Neuronal stem cell (in vitro differentiated cells): ENCODE measurements at regions not wholly inside any gene's neighbourhood (a gene's known extent, or its start where the extent isn't known, plus 50 kb on each side); places are given as distances from the start of the nearest gene placed in this dataset.

ENCODE experiments used
- DNase-seq: peaks from one replicate; pipeline ENCODE4 v3.0.0-alpha.2; 2013; ENCODE audit warnings: low spot score
- H2AFZ ChIP-seq: one replicate; pipeline ENCODE4 v1.6.1; 2013; ENCODE audit warnings: mild to moderate bottlenecking, low read length, inconsistent platforms
- H2AK5ac ChIP-seq: 2 replicates; pipeline ENCODE4 v1.6.1; 2013; ENCODE audit warnings: low read depth, mild to moderate bottlenecking, inconsistent platforms, low read length, moderate library complexity, mixed read lengths
- H2BK120ac ChIP-seq: 2 replicates; pipeline ENCODE4 v1.6.1; 2013; ENCODE audit warnings: low read depth, mild to moderate bottlenecking, inconsistent platforms, low read length, moderate library complexity, mixed read lengths
- H2BK12ac ChIP-seq: one replicate; pipeline ENCODE4 v1.6.1; 2013; ENCODE audit warnings: low read length, inconsistent platforms
- H2BK15ac ChIP-seq: 2 replicates; pipeline ENCODE4 v1.6.1; 2013; ENCODE audit warnings: mild to moderate bottlenecking, low read length, inconsistent platforms, mixed read lengths
- H2BK5ac ChIP-seq: one replicate; pipeline ENCODE4 v1.6.1; 2013; ENCODE audit warnings: inconsistent platforms, mild to moderate bottlenecking, low read length, moderate library complexity
- H3K14ac ChIP-seq: one replicate; pipeline ENCODE4 v1.6.1; 2013; ENCODE audit warnings: low read length, inconsistent platforms
- H3K18ac ChIP-seq: 2 replicates; pipeline ENCODE4 v1.6.1; 2013; ENCODE audit warnings: low read length, inconsistent platforms
- H3K23ac ChIP-seq: 2 replicates; pipeline ENCODE4 v1.6.1; 2013; ENCODE audit warnings: low read depth, mild to moderate bottlenecking, mixed read lengths, low read length, inconsistent platforms; ENCODE audit not compliant: poor library complexity
- H3K27ac ChIP-seq: replicated peaks from 3 replicates; pipeline ENCODE4 v1.5.1; 2013; ENCODE audit warnings: low read length, inconsistent platforms
- H3K27me3 ChIP-seq, 3 experiments: 2 replicates each; pipeline ENCODE4 v1.6.1; 2013; ENCODE audit warnings: low read length in 3 of 3, mild to moderate bottlenecking in 2 of 3, inconsistent platforms in 1 of 3, low read depth in 1 of 3, mixed read lengths in 1 of 3, moderate library complexity in 1 of 3; ENCODE audit not compliant: control insufficient read depth in 3 of 3, insufficient read depth in 3 of 3
- H3K36me3 ChIP-seq, 2 donors: replicated peaks in 1 of 2; 2 replicates each; pipeline ENCODE4 v1.6.1; 2013; ENCODE audit warnings: low read length in 2 of 2; ENCODE audit not compliant: control insufficient read depth in 2 of 2, insufficient read depth in 2 of 2
- H3K4ac ChIP-seq: 2 replicates; pipeline ENCODE4 v1.6.1; 2013; ENCODE audit warnings: inconsistent platforms, mild to moderate bottlenecking, low read length, moderate library complexity
- H3K4me1 ChIP-seq, 2 donors: 1 replicate in 1 of 2; 2 replicates in 1 of 2; pipeline ENCODE4 v1.6.1; 2013; ENCODE audit warnings: low read length in 2 of 2, low read depth in 1 of 2; ENCODE audit not compliant: control insufficient read depth in 2 of 2, insufficient read depth in 1 of 2
- H3K4me2 ChIP-seq: one replicate; pipeline ENCODE4 v1.6.1; 2013; ENCODE audit warnings: mild to moderate bottlenecking, low read length, inconsistent platforms; ENCODE audit not compliant: insufficient read depth, poor library complexity, severe bottlenecking
- H3K4me3 ChIP-seq, 2 donors: 2 replicates each; pipeline ENCODE4 v1.5.1; 2013; ENCODE audit warnings: low read length in 2 of 2, mild to moderate bottlenecking in 2 of 2, inconsistent platforms in 1 of 2, moderate library complexity in 1 of 2
- H3K79me1 ChIP-seq: one replicate; pipeline ENCODE4 v1.6.1; 2013; ENCODE audit warnings: low read depth, mild to moderate bottlenecking, inconsistent platforms, low read length, moderate library complexity
- H3K9ac ChIP-seq: one replicate; pipeline ENCODE4 v1.6.1; 2013; ENCODE audit warnings: mild to moderate bottlenecking, low read depth, low read length, inconsistent platforms; ENCODE audit not compliant: poor library complexity
- H3K9me3 ChIP-seq, 2 donors: replicated peaks in 1 of 2; 2 replicates each; pipeline versions ENCODE3 to v1.6.1; 2013; ENCODE audit warnings: low read length in 2 of 2, mild to moderate bottlenecking in 2 of 2, inconsistent platforms in 1 of 2, low read depth in 1 of 2, mixed read lengths in 1 of 2, moderate library complexity in 1 of 2; ENCODE audit not compliant: control insufficient read depth in 2 of 2, insufficient read depth in 1 of 2
- H4K8ac ChIP-seq: one replicate; pipeline ENCODE4 v1.6.1; 2013; ENCODE audit warnings: low read depth, mild to moderate bottlenecking, inconsistent platforms, low read length, moderate library complexity
- H4K91ac ChIP-seq: one replicate; pipeline ENCODE4 v1.6.1; 2013; ENCODE audit warnings: low read length, low read depth, mild to moderate bottlenecking, inconsistent platforms; ENCODE audit not compliant: poor library complexity
- WGBS, 2 donors: extraction: QIAGEN DNeasy Blood & Tissue Kit; methylation state at CpG; one replicate each; pipeline ENCODE4 v1.1.7; 2013; ENCODE audit warnings: missing lambda C conversion rate in 2 of 2, mixed read lengths in 1 of 2; ENCODE audit not compliant: insufficient read length in 2 of 2, insufficient replicate concordance in 1 of 2; ENCODE audit errors: extremely low coverage in 2 of 2; 5-methylcytosine and 5-hydroxymethylcytosine counted together

DNA sequence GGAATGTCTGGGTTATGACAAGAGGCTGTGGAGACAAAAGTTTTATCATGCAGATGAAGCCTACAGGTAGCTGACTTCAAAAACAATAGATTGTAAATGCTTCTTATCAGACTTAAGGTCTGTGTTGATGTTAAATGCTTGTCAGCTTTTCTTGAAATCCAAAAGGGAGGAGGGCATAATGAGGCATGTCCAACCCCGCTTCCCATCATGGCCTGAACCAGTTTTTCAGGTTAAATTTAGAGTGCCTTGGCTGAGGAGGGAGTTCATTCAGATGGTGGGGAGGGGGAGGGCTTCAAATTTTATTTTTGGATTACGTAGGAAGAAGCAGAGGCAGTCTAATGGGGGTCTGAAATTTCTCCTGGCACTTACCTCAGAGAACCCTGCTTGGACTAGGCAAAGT lies 207.7 kb upstream of the HDX start:
- Histone ChIP-seq H3K23ac (no peak overlapping the region), H3K4ac (no peak overlapping the region), H4K91ac (no peak overlapping the region), H3K18ac (no peak overlapping the region), H2BK15ac (no peak overlapping the region), H3K36me3 (no peaks in the 10 kb centered on the region), H3K79me1 (no peaks in the 10 kb centered on the region), H3K9ac (no peak overlapping the region), H3K4me2 (no peak overlapping the region), H2AFZ (no peak overlapping the region), H2AK5ac (no peak overlapping the region), H3K14ac (no peak overlapping the region), H4K8ac (no peak overlapping the region), H3K27ac (no peak overlapping the region), H2BK12ac (no peak overlapping the region), H2BK120ac (no peak overlapping the region), H3K4me3 (no peak overlapping the region), H3K9me3 (no peaks in the 10 kb centered on the region), H3K4me1 (no peaks in the 10 kb centered on the region), H3K27me3 (no peaks in the 10 kb centered on the region), H2BK5ac (no peak overlapping the region)
- no peak for DNase-seq
- no CpG with 5 or more reads among the region's 2 CpGs for WGBS, 2 donors

DNA sequence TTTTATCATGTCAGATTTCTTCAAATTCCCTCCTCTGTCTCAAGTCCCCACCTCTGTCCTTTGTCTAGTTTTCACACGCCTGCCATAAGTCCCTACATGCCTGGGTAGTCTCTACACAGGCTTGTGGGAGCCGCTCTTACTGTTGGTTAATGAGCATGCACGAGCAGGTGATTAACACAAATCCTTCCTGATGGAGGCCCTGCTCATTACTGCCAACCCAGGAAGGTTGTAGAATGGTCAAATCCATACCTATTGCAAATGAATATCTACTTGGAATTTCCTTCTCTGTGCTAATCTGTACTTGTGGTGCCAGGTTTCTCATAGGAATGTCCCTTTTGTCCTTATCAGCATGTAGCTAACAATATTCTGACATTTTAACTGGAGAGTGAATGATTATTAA lies 208.4 kb upstream of the HDX start:
- Histone ChIP-seq H3K23ac (no peak overlapping the region), H4K8ac (no peak overlapping the region), H3K27me3 (no peaks in the 10 kb centered on the region), H3K14ac (no peak overlapping the region), H2BK5ac (no peak overlapping the region), H3K4me1 (no peaks in the 10 kb centered on the region), H3K4me3 (no peak overlapping the region), H2AK5ac (no peak overlapping the region), H3K79me1 (no peaks in the 10 kb centered on the region), H3K4me2 (no peak overlapping the region), H3K18ac (no peak overlapping the region), H3K36me3 (no peaks in the 10 kb centered on the region), H2BK15ac (no peak overlapping the region), H2BK120ac (no peak overlapping the region), H2BK12ac (no peak overlapping the region), H3K4ac (no peak overlapping the region), H4K91ac (no peak overlapping the region), H3K27ac (no peak overlapping the region), H3K9ac (no peak overlapping the region), H3K9me3 (no peaks in the 10 kb centered on the region), H2AFZ (no peak overlapping the region)
- no CpG with 5 or more reads among the region's 3 CpGs for WGBS, 2 donors
- no peak for DNase-seq

DNA sequence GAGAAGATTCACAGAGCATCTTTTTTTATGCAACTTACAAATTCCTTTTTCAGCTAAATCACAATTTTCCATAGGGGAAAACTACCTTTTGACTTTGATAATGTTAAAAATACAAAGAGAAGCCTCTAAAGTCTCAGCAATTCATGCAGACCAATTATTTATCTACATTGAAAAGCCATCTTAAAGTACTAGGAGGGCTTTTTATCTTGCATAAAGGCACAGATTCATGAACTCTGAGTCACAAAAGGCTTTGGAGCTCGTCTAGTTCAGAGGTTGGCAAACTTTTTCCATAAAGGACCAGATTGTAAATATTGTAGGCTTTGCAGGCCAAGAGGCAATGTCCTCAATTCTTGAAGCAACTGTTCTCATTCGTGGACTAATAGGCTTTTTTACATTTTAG lies 210.4 kb upstream of the HDX start:
- no peak overlapping the region for H3K4me3 ChIP-seq
- no peak overlapping the region for H3K18ac ChIP-seq
- no peak overlapping the region for H2BK12ac ChIP-seq
- H3K9ac ChIP-seq = no peak overlapping the region
- no peaks in the 10 kb centered on the region for H3K36me3 ChIP-seq
- no peaks in the 10 kb centered on the region for H3K27me3 ChIP-seq
- no peak overlapping the region for H3K14ac ChIP-seq
- no peak overlapping the region for H3K27ac ChIP-seq
- no peak overlapping the region for H2AFZ ChIP-seq
- H4K8ac ChIP-seq = no peak overlapping the region
- no peaks in the 10 kb centered on the region for H3K4me1 ChIP-seq
- H3K4me2 ChIP-seq = no peak overlapping the region
- H2BK15ac ChIP-seq = no peak overlapping the region
- no peak overlapping the region for H4K91ac ChIP-seq
- H3K23ac ChIP-seq = no peak overlapping the region
- no CpG with 5 or more reads among the region's 2 CpGs for WGBS, 2 donors
- no peaks in the 10 kb centered on the region for H3K79me1 ChIP-seq
- no peak overlapping the region for H2BK5ac ChIP-seq
- no peak overlapping the region for H3K4ac ChIP-seq
- no peak overlapping the region for H2AK5ac ChIP-seq
- no peak for DNase-seq
- no peak overlapping the region for H2BK120ac ChIP-seq
- H3K9me3 ChIP-seq = no peaks in the 10 kb centered on the region

DNA sequence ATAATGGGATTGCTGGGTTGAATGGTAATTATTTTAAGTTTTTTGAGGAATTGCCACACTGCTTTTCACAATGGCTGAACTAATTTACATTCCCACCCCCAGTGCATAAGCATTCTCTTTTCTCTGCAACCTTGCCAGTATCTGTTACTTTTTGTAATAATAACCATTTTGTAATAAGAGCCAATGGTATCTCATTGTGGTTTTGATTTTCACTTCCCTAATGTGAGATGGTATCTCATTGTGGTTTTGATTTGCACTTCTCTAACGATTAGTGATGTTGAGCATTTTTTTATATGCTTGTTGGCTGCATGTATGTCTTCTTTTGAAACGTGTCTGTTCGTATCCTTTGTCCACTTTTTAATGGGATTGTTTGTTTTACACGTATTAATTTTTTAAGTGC lies 213.1 kb upstream of the HDX start:
- no peak overlapping the region for H4K91ac ChIP-seq
- no peak overlapping the region for H3K23ac ChIP-seq
- H3K4me3 ChIP-seq = no peak overlapping the region
- H3K4ac ChIP-seq = no peak overlapping the region
- no peaks in the 10 kb centered on the region for H3K36me3 ChIP-seq
- no peak overlapping the region for H3K4me2 ChIP-seq
- H2AFZ ChIP-seq = no peak overlapping the region
- DNase-seq = no peak
- H2BK5ac ChIP-seq = no peak overlapping the region
- no peaks in the 10 kb centered on the region for H3K79me1 ChIP-seq
- no peak overlapping the region for H2BK120ac ChIP-seq
- H2BK12ac ChIP-seq = no peak overlapping the region
- WGBS, 2 donors = no CpG with 5 or more reads among the region's 4 CpGs
- no peak overlapping the region for H3K18ac ChIP-seq
- no peaks in the 10 kb centered on the region for H3K4me1 ChIP-seq
- H2AK5ac ChIP-seq = no peak overlapping the region
- no peaks in the 10 kb centered on the region for H3K9me3 ChIP-seq
- H2BK15ac ChIP-seq = no peak overlapping the region
- H3K27ac ChIP-seq = no peak overlapping the region
- no peak overlapping the region for H3K14ac ChIP-seq
- H4K8ac ChIP-seq = no peak overlapping the region
- no peak overlapping the region for H3K9ac ChIP-seq
- H3K27me3 ChIP-seq = no peaks in the 10 kb centered on the region
